Endothelial cell of umbilical vein (primary cell): ENCODE measurements at regions not wholly inside any gene's neighbourhood (a gene's known extent, or its start where the extent isn't known, plus 50 kb on each side); places are given as distances from the start of the nearest gene placed in this dataset.

Experiments used
- EZH2 ChIP-seq: IDR thresholded peaks from 2 replicates; pipeline ENCODE4 v1.6.1; 2012; ENCODE audit warnings: borderline replicate concordance, low read depth, mild to moderate bottlenecking, moderate library complexity, low read length, inconsistent platforms; ENCODE audit not compliant: severe bottlenecking
- POLR2A ChIP-seq: IDR thresholded peaks from 2 replicates; pipeline ENCODE4 v1.6.1; 2012; ENCODE audit warnings: low read depth, mild to moderate bottlenecking, control low read depth, low read length
- POLR2AphosphoS5 ChIP-seq: IDR thresholded peaks from 2 replicates; pipeline ENCODE4 v1.6.1; 2012; ENCODE audit warnings: low read depth, mild to moderate bottlenecking, control low read depth, low read length, moderate library complexity; ENCODE audit not compliant: insufficient read depth
- TF ChIP-seq, protein P1 (sequence below), 2 donors: IDR thresholded peaks; 1 replicate in 1 of 2; 2 replicates in 1 of 2; pipeline ENCODE4 v1.5.1; 2011; ENCODE audit warnings: low read length in 2 of 2, mild to moderate bottlenecking in 2 of 2, moderate library complexity in 2 of 2, control low read depth in 1 of 2, inconsistent platforms in 1 of 2, low read depth in 1 of 2; ENCODE audit not compliant: insufficient read depth in 1 of 2; ENCODE audit errors: extremely low read depth in 1 of 2
- TF ChIP-seq, protein P2 (sequence below): IDR thresholded peaks from 2 replicates; pipeline ENCODE4 v1.6.1; 2011; ENCODE audit not compliant: insufficient read depth, insufficient read length

GRCh38 chr11:15758857-15759465 is 597.4 kb downstream of the SOX6 start:
- TF ChIP-seq EZH2 (no peak), POLR2AphosphoS5 (no peak), POLR2A (no peak)
- TF ChIP-seq, protein P1, sequence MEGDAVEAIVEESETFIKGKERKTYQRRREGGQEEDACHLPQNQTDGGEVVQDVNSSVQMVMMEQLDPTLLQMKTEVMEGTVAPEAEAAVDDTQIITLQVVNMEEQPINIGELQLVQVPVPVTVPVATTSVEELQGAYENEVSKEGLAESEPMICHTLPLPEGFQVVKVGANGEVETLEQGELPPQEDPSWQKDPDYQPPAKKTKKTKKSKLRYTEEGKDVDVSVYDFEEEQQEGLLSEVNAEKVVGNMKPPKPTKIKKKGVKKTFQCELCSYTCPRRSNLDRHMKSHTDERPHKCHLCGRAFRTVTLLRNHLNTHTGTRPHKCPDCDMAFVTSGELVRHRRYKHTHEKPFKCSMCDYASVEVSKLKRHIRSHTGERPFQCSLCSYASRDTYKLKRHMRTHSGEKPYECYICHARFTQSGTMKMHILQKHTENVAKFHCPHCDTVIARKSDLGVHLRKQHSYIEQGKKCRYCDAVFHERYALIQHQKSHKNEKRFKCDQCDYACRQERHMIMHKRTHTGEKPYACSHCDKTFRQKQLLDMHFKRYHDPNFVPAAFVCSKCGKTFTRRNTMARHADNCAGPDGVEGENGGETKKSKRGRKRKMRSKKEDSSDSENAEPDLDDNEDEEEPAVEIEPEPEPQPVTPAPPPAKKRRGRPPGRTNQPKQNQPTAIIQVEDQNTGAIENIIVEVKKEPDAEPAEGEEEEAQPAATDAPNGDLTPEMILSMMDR (IDR thresholded peaks at IDR 0.05; ENCODE audit: extremely low read depth in 1 of 2, insufficient read depth in 1 of 2, low read depth in 1 of 2, low read length in 2 of 2), result no peak
- TF ChIP-seq, protein P2, sequence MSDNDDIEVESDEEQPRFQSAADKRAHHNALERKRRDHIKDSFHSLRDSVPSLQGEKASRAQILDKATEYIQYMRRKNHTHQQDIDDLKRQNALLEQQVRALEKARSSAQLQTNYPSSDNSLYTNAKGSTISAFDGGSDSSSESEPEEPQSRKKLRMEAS, result no peak
